ENCODE measurements at regions not wholly inside any gene's neighbourhood (a gene's known extent, or its start where the extent isn't known, plus 50 kb on each side); places are given as distances from the start of the nearest gene placed in this dataset.
"Not testable (repeated sequence)": the region's sequence is repeated elsewhere in the genome, so short reads cannot be mapped to it uniquely, and the experiment has no call there.

DNA sequence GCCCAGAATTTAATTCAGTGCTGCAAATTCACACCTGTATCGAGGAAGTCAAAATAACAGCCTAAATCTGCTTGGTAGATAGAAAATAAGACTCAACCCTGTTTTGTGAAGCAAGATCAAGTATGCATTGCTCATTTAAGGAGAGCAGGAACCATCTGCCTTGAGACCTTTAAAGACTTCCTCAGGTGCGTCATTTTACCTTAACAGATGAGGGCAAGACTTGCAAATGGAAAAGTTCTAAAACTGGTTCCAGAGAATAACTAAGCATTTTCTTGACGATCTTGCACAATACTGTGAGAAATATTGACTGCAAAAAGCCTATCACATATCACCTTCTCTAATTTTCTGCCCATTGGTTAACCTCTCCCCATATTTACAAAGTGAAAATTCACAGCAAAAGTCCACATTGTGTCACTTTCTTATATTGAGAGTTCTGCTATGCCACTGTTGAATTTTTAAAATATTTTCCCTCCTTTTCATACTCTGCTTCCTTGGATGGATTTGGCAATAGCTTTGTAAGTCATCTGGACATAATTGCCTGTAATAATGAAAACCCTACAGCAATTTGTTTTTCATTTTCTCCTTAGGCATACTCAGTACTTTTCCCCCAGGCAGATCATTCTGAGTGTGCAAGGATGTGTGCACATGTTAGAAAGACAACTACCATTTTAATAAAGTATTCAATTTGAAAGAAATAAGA is 234.2 kb downstream of the AASDHPPT start:
- TF ChIP-seq, protein P1, sequence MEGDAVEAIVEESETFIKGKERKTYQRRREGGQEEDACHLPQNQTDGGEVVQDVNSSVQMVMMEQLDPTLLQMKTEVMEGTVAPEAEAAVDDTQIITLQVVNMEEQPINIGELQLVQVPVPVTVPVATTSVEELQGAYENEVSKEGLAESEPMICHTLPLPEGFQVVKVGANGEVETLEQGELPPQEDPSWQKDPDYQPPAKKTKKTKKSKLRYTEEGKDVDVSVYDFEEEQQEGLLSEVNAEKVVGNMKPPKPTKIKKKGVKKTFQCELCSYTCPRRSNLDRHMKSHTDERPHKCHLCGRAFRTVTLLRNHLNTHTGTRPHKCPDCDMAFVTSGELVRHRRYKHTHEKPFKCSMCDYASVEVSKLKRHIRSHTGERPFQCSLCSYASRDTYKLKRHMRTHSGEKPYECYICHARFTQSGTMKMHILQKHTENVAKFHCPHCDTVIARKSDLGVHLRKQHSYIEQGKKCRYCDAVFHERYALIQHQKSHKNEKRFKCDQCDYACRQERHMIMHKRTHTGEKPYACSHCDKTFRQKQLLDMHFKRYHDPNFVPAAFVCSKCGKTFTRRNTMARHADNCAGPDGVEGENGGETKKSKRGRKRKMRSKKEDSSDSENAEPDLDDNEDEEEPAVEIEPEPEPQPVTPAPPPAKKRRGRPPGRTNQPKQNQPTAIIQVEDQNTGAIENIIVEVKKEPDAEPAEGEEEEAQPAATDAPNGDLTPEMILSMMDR (conservative IDR thresholded peaks at IDR 0.05) = no peak
- no peak for TF ChIP-seq ZFX (IDR thresholded peaks at IDR 0.05)
- no peak overlapping the region for H3K27ac ChIP-seq

DNA sequence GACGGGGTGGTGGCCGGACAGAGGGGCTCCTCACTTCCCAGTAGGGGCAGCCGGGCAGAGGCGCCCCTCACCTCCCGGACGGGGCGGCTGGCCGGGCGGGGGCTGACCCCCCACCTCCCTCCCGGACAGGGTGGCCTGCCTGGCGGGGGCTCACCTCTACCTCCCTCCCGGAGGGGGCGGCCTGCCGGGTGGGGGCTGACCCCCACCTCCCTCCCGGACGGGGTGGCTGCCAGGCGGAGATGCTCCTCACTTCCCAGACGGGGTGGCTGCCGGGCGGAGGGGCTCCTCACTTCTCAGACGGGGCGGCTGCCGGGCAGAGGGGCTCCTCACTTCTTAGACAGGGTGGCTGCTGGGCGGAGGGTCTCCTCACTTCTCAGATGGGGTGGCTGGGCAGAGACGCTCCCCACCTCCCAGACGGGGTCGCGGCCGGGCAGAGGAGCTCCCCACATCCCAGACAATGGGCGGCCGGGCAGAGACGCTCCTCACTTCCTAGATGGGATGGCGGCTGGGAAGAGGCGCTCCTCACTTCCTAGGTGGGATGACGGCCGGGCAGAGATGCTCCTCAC is 239.8 kb downstream of the AASDHPPT start:
- H3K27ac ChIP-seq = not testable (repeated sequence)

DNA sequence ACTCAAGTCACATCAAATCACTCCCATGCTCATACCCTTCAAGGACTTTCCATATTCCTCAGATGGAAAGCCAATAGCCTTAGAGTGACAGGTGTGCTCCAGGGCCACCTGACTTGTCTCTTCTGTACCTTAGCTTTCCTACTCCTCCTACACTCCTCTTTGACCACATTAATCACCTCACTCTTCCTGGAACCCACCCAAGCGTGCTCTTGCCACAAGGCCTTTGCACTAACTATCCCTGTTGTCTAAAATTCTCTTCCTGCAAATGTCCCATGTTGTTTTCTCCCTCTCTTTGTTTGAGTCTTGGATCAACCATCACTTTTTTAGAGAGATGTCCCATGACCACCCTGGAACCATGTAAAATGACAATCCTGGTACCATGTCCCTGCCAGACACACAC is 244.1 kb downstream of the AASDHPPT start:
- TF ChIP-seq, protein P1 (conservative IDR thresholded peaks at IDR 0.05) = no peak
- TF ChIP-seq ZFX (IDR thresholded peaks at IDR 0.05) = no peak
- no peak overlapping the region for H3K27ac ChIP-seq

DNA sequence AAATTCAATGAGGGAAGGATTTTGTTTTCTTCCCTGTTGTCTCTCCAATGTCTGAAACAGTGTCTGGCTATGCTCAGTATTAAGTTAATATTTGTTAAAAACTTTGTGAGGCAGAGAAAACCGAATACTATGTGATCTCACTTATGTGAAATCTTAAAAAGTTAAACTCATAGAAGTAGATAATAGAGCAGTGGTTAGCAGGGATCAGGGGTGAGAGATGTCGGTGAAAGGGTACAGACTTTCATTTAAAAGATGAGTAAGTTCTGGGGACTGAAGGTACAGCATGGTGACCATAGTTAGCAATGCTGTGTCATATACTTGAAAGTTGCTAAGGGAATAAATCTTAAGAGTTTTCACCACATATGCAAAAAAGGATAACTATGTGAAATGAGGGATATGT is 244.6 kb downstream of the AASDHPPT start:
- no peak for TF ChIP-seq ZFX (IDR thresholded peaks at IDR 0.05)
- TF ChIP-seq, protein P1 (conservative IDR thresholded peaks at IDR 0.05) = no peak
- H3K27ac ChIP-seq = no peak overlapping the region

DNA sequence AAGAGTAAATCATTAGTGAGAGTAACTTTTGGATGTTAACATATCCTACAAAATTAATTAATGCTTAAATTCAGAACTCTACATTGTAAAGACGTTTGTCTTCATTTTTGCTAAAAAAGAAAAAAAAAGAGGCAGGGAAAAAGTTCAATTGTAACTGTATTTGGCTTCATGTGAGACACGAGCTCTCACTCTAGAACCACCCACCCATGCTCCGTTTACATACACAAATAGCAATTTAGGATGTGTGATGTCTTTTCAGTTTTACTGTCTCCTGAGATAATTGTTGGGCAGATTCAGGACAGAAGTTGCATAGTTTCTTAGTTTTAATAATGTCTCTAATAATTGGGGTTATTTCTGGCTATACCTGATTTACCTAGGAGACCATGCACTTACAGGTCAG is 248.6 kb downstream of the AASDHPPT start:
- no peak overlapping the region for H3K27ac ChIP-seq
- TF ChIP-seq, protein P1 (conservative IDR thresholded peaks at IDR 0.05) = no peak
- no peak for TF ChIP-seq ZFX (IDR thresholded peaks at IDR 0.05)

DNA sequence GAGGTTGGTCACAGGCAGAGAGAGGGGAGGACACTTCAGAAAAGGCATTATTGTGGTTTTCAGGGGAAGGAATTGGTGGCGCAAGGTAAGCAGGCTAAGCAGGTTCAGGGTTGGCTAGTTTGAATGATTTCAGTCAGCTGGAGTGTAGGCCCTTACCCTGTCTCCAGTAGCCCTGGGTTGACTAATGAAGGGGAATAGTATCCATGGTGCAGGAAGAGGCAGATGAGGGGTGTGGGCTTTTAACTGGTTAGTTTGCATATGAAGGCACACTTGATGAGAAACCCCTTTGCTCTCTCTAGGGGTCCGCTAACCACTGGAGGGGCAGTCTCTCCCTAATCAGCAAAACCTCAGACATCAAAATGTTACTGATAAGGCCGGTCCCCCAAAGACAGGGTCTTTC is 249.7 kb downstream of the AASDHPPT start:
- H3K27ac ChIP-seq = no peak overlapping the region
- TF ChIP-seq, protein P1 (conservative IDR thresholded peaks at IDR 0.05) = no peak
- TF ChIP-seq ZFX (IDR thresholded peaks at IDR 0.05) = no peak

DNA sequence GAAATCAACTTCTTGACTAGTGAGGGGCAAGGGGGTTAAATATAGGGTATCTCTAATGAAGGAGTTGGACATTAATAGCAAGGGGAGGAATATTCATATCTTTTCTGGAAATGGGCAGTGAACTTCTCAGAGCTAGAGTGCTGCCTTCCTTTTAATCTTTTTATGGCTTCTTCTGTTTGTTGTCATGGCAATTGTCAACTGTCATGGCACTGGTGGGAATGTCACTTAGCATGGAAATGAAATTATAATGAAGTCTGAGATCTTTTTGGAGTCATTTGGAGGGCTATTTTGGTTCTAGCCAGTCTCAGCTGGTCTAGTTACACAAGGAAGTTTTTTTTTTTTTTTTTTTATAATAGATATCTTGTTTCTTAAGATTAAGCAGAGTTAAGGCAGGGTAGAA is 250.2 kb downstream of the AASDHPPT start:
- TF ChIP-seq, protein P1 (conservative IDR thresholded peaks at IDR 0.05) = no peak
- no peak for TF ChIP-seq ZFX (IDR thresholded peaks at IDR 0.05)
- no peak overlapping the region for H3K27ac ChIP-seq
